Fibroblast of the aortic adventitia (primary cell): ENCODE measurements at regions not wholly inside any gene's neighbourhood (a gene's known extent, or its start where the extent isn't known, plus 50 kb on each side); places are given as distances from the start of the nearest gene placed in this dataset.
A peak's percentile ranks its signal among the peaks of the same experiment; 100 is the strongest.

Source experiments
- DNase-seq: peaks from one replicate; pipeline ENCODE4 v3.0.0-alpha.2; 2010; ENCODE audit warnings: low read depth
- H3K4me3 ChIP-seq: 2 replicates; pipeline ENCODE4 v1.5.1; 2011; ENCODE audit warnings: low read depth, mild to moderate bottlenecking, control low read depth, low read length, moderate library complexity
- CTCF ChIP-seq: IDR thresholded peaks from 2 replicates; pipeline ENCODE4 v1.5.1; 2011; ENCODE audit warnings: mild to moderate bottlenecking, low read length, control low read depth, inconsistent platforms; ENCODE audit not compliant: insufficient read depth

- TF ChIP-seq CTCF, result no peak
- H3K4me3 ChIP-seq, result no peak overlapping the region
- DNase-seq, result no peak
Measured at GRCh38 chr1:227445092-227445674, 118.2 kb upstream of the ZNF678 start.

GRCh38 chr1:227440182-227440581 lies 121.9 kb upstream of the CDC42BPA start:
- no peak for DNase-seq
- H3K4me3 ChIP-seq, result no peak overlapping the region
- no peak for TF ChIP-seq CTCF

GRCh38 chr1:227437495-227438008 lies 119.3 kb upstream of the CDC42BPA start:
- TF ChIP-seq CTCF, result peak; percentile 42
- peak overlapping the region; percentile 57 for H3K4me3 ChIP-seq
- DNase-seq, result peak; percentile 82

- H3K4me3 ChIP-seq, result no peak overlapping the region
- TF ChIP-seq CTCF, result no peak
Measured at GRCh38 chr1:227434808-227435444, 116.6 kb upstream of the CDC42BPA start.

GRCh38 chr1:227433663-227434341 lies 115.5 kb upstream of the CDC42BPA start:
- no peak overlapping the region for H3K4me3 ChIP-seq
- no peak for DNase-seq
- TF ChIP-seq CTCF, result no peak

More at GRCh38 chr1:227434808-227435444, 116.6 kb upstream of the CDC42BPA start:
- DNase-seq, result no peak

- no peak for TF ChIP-seq CTCF
- DNase-seq, result no peak
- H3K4me3 ChIP-seq, result no peak overlapping the region
Measured at GRCh38 chr1:227432981-227433380, 114.7 kb upstream of the CDC42BPA start.
